ENCODE measurements at regions not wholly inside any gene's neighbourhood (a gene's known extent, or its start where the extent isn't known, plus 50 kb on each side); places are given as distances from the start of the nearest gene placed in this dataset.

GRCh38 chr20:4384961-4385360, 135.9 kb upstream of the ADRA1D start:
- Histone ChIP-seq H3K79me2 (ENCODE audit: insufficient read depth, low read length) (no peaks in the 10 kb centered on the region), H3K27me3 (ENCODE audit: insufficient read depth, low read length) (peaks cover 16% of the 10 kb centered on the region), H3K4me1 (ENCODE audit: control insufficient read depth in 1 of 2, insufficient read depth in 2 of 2, low read length in 2 of 2) (no peaks in the 10 kb centered on the region), H3K27ac (ENCODE audit: low read depth, low read length) (no peak overlapping the region), H3K9me3 (ENCODE audit: control insufficient read depth in 1 of 2, insufficient read depth in 1 of 2, low read depth in 1 of 2, low read length in 2 of 2) (no peaks in the 10 kb centered on the region), H3K36me3 (ENCODE audit: control insufficient read depth in 1 of 2, insufficient read depth in 2 of 2, low read length in 2 of 2) (no peaks in the 10 kb centered on the region), H3K4me3 (replicated peaks in 1 of 2; ENCODE audit: low read depth in 1 of 2, low read length in 2 of 2) (no peak overlapping the region), H3K9ac (ENCODE audit: low read length) (no peak overlapping the region), H2AFZ (ENCODE audit: low read depth, low read length, poor library complexity, severe bottlenecking) (no peak overlapping the region), H3K4me2 (ENCODE audit: low read length) (no peak overlapping the region), H4K20me1 (ENCODE audit: insufficient read depth) (no peaks in the 10 kb centered on the region), H3K9me2 (ENCODE audit: insufficient read depth) (no peaks in the 10 kb centered on the region)
- TF ChIP-seq POLR2AphosphoS5 (IDR thresholded peaks at IDR 0.05; ENCODE audit: low read depth, low read length) (no peak), EZH2phosphoT487 (IDR thresholded peaks at IDR 0.05; ENCODE audit: borderline replicate concordance) (no peak), ZFX (IDR thresholded peaks at IDR 0.05) (no peak), EZH2 (IDR thresholded peaks at IDR 0.05) (no peak), EGR1 (IDR thresholded peaks at IDR 0.05; ENCODE audit: low read depth) (no peak), ZNF274 (IDR thresholded peaks at IDR 0.05; ENCODE audit: low read depth, low read length) (no peak), JUND (IDR thresholded peaks at IDR 0.05) (no peak), MAX (IDR thresholded peaks at IDR 0.05) (no peak), YY1 (IDR thresholded peaks at IDR 0.05; ENCODE audit: extremely low read depth, insufficient replicate concordance, low read depth, low read length) (no peak), CBX3 (IDR thresholded peaks at IDR 0.05; ENCODE audit: low read depth) (no peak), SP1 (IDR thresholded peaks at IDR 0.05; ENCODE audit: low read depth) (no peak), FOSL1 (IDR thresholded peaks at IDR 0.05; ENCODE audit: low read depth) (no peak), TCF7L2 (IDR thresholded peaks at IDR 0.05; ENCODE audit: borderline replicate concordance, extremely low read depth, insufficient read depth, insufficient read length) (no peak), CEBPB (IDR thresholded peaks at IDR 0.05; ENCODE audit: low read depth) (no peak)
- TF ChIP-seq, protein P1, sequence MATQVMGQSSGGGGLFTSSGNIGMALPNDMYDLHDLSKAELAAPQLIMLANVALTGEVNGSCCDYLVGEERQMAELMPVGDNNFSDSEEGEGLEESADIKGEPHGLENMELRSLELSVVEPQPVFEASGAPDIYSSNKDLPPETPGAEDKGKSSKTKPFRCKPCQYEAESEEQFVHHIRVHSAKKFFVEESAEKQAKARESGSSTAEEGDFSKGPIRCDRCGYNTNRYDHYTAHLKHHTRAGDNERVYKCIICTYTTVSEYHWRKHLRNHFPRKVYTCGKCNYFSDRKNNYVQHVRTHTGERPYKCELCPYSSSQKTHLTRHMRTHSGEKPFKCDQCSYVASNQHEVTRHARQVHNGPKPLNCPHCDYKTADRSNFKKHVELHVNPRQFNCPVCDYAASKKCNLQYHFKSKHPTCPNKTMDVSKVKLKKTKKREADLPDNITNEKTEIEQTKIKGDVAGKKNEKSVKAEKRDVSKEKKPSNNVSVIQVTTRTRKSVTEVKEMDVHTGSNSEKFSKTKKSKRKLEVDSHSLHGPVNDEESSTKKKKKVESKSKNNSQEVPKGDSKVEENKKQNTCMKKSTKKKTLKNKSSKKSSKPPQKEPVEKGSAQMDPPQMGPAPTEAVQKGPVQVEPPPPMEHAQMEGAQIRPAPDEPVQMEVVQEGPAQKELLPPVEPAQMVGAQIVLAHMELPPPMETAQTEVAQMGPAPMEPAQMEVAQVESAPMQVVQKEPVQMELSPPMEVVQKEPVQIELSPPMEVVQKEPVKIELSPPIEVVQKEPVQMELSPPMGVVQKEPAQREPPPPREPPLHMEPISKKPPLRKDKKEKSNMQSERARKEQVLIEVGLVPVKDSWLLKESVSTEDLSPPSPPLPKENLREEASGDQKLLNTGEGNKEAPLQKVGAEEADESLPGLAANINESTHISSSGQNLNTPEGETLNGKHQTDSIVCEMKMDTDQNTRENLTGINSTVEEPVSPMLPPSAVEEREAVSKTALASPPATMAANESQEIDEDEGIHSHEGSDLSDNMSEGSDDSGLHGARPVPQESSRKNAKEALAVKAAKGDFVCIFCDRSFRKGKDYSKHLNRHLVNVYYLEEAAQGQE (IDR thresholded peaks at IDR 0.05; ENCODE audit: low read depth): no peak
- TF ChIP-seq, protein P2, sequence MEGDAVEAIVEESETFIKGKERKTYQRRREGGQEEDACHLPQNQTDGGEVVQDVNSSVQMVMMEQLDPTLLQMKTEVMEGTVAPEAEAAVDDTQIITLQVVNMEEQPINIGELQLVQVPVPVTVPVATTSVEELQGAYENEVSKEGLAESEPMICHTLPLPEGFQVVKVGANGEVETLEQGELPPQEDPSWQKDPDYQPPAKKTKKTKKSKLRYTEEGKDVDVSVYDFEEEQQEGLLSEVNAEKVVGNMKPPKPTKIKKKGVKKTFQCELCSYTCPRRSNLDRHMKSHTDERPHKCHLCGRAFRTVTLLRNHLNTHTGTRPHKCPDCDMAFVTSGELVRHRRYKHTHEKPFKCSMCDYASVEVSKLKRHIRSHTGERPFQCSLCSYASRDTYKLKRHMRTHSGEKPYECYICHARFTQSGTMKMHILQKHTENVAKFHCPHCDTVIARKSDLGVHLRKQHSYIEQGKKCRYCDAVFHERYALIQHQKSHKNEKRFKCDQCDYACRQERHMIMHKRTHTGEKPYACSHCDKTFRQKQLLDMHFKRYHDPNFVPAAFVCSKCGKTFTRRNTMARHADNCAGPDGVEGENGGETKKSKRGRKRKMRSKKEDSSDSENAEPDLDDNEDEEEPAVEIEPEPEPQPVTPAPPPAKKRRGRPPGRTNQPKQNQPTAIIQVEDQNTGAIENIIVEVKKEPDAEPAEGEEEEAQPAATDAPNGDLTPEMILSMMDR (IDR thresholded peaks at IDR 0.05 in 2 of 3, conservative IDR thresholded peaks at IDR 0.05 in 1 of 3; ENCODE audit: borderline replicate concordance in 1 of 3, insufficient read depth in 1 of 3, low read depth in 2 of 3, low read length in 2 of 3): no peak
- CTCF ChIA-PET: no interaction called here
- BruUV-seq (replicated peaks): no TSS peak
- RAD21 ChIA-PET (ENCODE audit: low non-redundant PET in 1 of 2, low total read pairs in 2 of 2, uncharacterized antibody in 2 of 2, unreplicated experiment in 2 of 2): no interaction called here
- DNase-seq (ENCODE audit: low read depth, low spot score): no peak
- intact Hi-C loops (cut with micrococcal nuclease): no loop called here
- ATAC-seq: no peak
- POLR2A ChIA-PET: no interaction called here
